ENCODE measurements at regions not wholly inside any gene's neighbourhood (a gene's known extent, or its start where the extent isn't known, plus 50 kb on each side); places are given as distances from the start of the nearest gene placed in this dataset.
"Not testable (repeated sequence)": the region's sequence is repeated elsewhere in the genome, so short reads cannot be mapped to it uniquely, and the experiment has no call there.

- no peak overlapping the region for H3K9ac ChIP-seq (ENCODE audit: low read depth, low read length)
- no peaks in the 10 kb centered on the region for H3K4me1 ChIP-seq (ENCODE audit: control insufficient read depth, insufficient read depth, low read length)
- H3K9me3 ChIP-seq (ENCODE audit: control insufficient read depth, insufficient read depth, low read length): no peaks in the 10 kb centered on the region
- no peaks in the 10 kb centered on the region for H3K27me3 ChIP-seq (ENCODE audit: control insufficient read depth, insufficient read depth, low read length)
- no peaks in the 10 kb centered on the region for H3K36me3 ChIP-seq (ENCODE audit: control insufficient read depth, insufficient read depth, low read length)
- H3K4me3 ChIP-seq (ENCODE audit: low read depth, low read length): no peak overlapping the region
Measured at GRCh38 chr6:81623106-81623759, 129.2 kb downstream of the TENT5A start.

- Histone ChIP-seq H3K9ac (ENCODE audit: low read depth, low read length) (no peak overlapping the region), H3K9me3 (ENCODE audit: control insufficient read depth, insufficient read depth, low read length) (no peaks in the 10 kb centered on the region), H3K4me1 (ENCODE audit: control insufficient read depth, insufficient read depth, low read length) (no peaks in the 10 kb centered on the region), H3K27me3 (ENCODE audit: control insufficient read depth, insufficient read depth, low read length) (no peaks in the 10 kb centered on the region), H3K36me3 (ENCODE audit: control insufficient read depth, insufficient read depth, low read length) (no peaks in the 10 kb centered on the region), H3K4me3 (ENCODE audit: low read depth, low read length) (no peak overlapping the region)
Measured at GRCh38 chr6:81621816-81622395, 130.6 kb downstream of the TENT5A start.

DNA sequence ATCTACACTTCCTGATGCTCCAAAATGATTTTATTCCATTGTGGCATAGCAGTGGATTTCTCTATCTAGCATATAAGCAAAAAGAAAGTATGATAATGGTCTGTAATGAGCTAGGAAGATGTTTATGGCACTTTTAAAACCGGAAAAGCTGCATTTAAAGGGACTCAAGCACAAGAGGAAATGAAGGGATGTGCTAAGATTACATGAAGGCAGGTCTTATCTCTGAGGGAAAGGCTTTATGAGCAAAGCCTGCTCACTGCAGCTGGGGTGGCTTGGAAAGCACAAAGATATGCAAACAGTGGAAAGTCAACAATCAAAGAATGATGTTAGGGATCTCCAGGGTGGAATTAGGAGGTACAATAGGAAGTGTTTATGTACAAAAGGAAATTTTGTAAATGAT lies 138.2 kb downstream of the TENT5A start:
- Histone ChIP-seq H3K36me3 (ENCODE audit: control insufficient read depth, insufficient read depth, low read length) (no peaks in the 10 kb centered on the region), H3K9me3 (ENCODE audit: control insufficient read depth, insufficient read depth, low read length) (no peaks in the 10 kb centered on the region), H3K9ac (ENCODE audit: low read depth, low read length) (no peak overlapping the region), H3K27me3 (ENCODE audit: control insufficient read depth, insufficient read depth, low read length) (no peaks in the 10 kb centered on the region), H3K4me1 (ENCODE audit: control insufficient read depth, insufficient read depth, low read length) (peaks cover 5% of the 10 kb centered on the region), H3K4me3 (ENCODE audit: low read depth, low read length) (no peak overlapping the region)

DNA sequence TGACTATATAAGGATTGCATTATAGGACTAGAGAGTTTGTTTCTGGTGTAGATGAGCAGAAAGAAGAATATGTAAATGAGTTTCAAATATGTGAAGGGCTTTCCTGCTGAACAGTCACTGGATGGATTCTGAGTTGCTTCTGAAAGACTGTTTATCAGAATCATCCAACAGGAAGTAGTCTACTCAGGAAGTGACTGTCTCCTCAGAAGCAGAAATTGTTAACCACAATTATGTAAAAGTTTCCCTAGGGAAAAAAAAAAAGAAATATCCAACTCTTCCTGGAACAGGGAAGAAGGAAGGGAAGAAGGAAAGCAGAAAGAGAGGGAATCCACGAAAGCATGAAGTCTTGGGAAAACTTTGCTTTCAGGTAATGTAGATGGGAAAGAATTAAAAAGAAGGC lies 138.9 kb downstream of the TENT5A start:
- Histone ChIP-seq H3K36me3 (ENCODE audit: control insufficient read depth, insufficient read depth, low read length) (no peaks in the 10 kb centered on the region), H3K4me3 (ENCODE audit: low read depth, low read length) (no peak overlapping the region), H3K27me3 (ENCODE audit: control insufficient read depth, insufficient read depth, low read length) (no peaks in the 10 kb centered on the region), H3K4me1 (ENCODE audit: control insufficient read depth, insufficient read depth, low read length) (peaks cover 5% of the 10 kb centered on the region), H3K9ac (ENCODE audit: low read depth, low read length) (no peak overlapping the region), H3K9me3 (ENCODE audit: control insufficient read depth, insufficient read depth, low read length) (no peaks in the 10 kb centered on the region)

GRCh38 chr6:81612136-81612535 lies 140.3 kb downstream of the TENT5A start:
- Histone ChIP-seq H3K4me1 (ENCODE audit: control insufficient read depth, insufficient read depth, low read length) (peaks cover 5% of the 10 kb centered on the region), H3K36me3 (ENCODE audit: control insufficient read depth, insufficient read depth, low read length) (no peaks in the 10 kb centered on the region), H3K27me3 (ENCODE audit: control insufficient read depth, insufficient read depth, low read length) (no peaks in the 10 kb centered on the region), H3K9ac (ENCODE audit: low read depth, low read length) (no peak overlapping the region), H3K4me3 (ENCODE audit: low read depth, low read length) (no peak overlapping the region), H3K9me3 (ENCODE audit: control insufficient read depth, insufficient read depth, low read length) (no peaks in the 10 kb centered on the region)

DNA sequence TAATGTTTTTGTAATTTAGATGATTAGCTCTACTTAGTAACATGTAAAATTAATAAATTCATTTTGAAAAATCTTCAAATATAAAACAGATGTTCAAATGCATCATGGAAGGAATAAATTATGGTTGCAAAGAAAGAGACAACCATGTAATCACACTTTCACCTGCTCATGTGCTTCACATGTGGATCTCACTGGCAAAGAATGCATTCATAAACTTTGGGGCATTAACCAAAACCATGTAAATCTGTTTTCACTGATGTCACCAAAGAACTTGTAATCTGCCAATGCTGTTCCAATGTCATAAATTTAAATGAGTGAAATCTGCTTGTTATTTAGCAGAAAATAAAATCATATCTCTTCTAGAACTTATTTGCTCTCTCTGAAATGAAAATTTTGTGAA lies 142.7 kb downstream of the TENT5A start:
- H3K9me3 ChIP-seq (ENCODE audit: control insufficient read depth, insufficient read depth, low read length): no peaks in the 10 kb centered on the region
- no peaks in the 10 kb centered on the region for H3K27me3 ChIP-seq (ENCODE audit: control insufficient read depth, insufficient read depth, low read length)

GRCh38 chr6:81608776-81609175 lies 143.7 kb downstream of the TENT5A start:
- Histone ChIP-seq H3K4me1 (ENCODE audit: control insufficient read depth, insufficient read depth, low read length) (no peaks in the 10 kb centered on the region), H3K9ac (ENCODE audit: low read depth, low read length) (no peak overlapping the region), H3K36me3 (ENCODE audit: control insufficient read depth, insufficient read depth, low read length) (no peaks in the 10 kb centered on the region), H3K4me3 (ENCODE audit: low read depth, low read length) (no peak overlapping the region), H3K27me3 (ENCODE audit: control insufficient read depth, insufficient read depth, low read length) (no peaks in the 10 kb centered on the region), H3K9me3 (ENCODE audit: control insufficient read depth, insufficient read depth, low read length) (no peaks in the 10 kb centered on the region)

More for the DNA sequence above, 142.7 kb downstream of the TENT5A start:
- H3K9ac ChIP-seq (ENCODE audit: low read depth, low read length): no peak overlapping the region
- no peaks in the 10 kb centered on the region for H3K36me3 ChIP-seq (ENCODE audit: control insufficient read depth, insufficient read depth, low read length)
- H3K4me3 ChIP-seq (ENCODE audit: low read depth, low read length): no peak overlapping the region
- peaks cover 5% of the 10 kb centered on the region for H3K4me1 ChIP-seq (ENCODE audit: control insufficient read depth, insufficient read depth, low read length)

DNA sequence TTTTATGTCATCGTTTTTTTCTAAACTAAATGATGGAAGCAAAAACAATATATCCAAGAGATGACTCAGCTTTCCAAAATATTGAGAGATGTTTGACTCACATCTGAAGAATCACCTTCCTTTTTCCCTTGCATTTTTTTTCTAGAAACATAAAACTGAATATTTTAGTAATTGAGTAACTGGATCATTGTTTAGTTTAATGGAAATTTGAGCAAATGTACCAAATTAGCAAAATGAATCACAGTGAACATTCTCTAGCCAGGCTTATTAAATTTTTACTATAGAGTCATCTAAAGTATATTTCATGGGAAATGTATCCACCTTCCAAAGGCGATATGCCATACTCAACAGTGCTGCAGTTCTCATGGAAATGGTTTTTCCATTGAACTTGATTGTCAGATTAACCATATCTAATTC lies 145.5 kb downstream of the TENT5A start:
- Histone ChIP-seq H3K27me3 (ENCODE audit: control insufficient read depth, insufficient read depth, low read length) (no peaks in the 10 kb centered on the region), H3K4me3 (ENCODE audit: low read depth, low read length) (no peak overlapping the region), H3K36me3 (ENCODE audit: control insufficient read depth, insufficient read depth, low read length) (no peaks in the 10 kb centered on the region), H3K9ac (ENCODE audit: low read depth, low read length) (no peak overlapping the region), H3K4me1 (ENCODE audit: control insufficient read depth, insufficient read depth, low read length) (no peaks in the 10 kb centered on the region), H3K9me3 (ENCODE audit: control insufficient read depth, insufficient read depth, low read length) (no peaks in the 10 kb centered on the region)

DNA sequence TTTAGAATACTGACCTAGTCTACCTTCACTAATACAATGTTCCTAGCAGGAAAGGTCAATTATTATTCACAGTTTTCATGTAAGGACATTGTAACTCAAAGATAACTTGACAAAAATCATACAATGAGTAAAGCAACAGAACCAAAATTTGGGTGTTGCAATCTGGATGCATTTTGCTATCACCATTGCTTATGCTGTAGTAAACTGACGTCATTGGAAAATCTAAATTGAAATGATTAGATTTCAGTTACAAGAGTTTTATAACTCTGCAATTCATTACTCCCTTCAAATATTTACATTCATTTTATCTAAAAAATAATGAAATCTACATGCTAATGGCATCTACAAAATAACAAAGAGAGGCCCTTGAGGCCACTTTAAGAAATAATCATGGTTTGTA lies 147.0 kb downstream of the TENT5A start:
- Histone ChIP-seq H3K9me3 (ENCODE audit: control insufficient read depth, insufficient read depth, low read length) (no peaks in the 10 kb centered on the region), H3K27me3 (ENCODE audit: control insufficient read depth, insufficient read depth, low read length) (no peaks in the 10 kb centered on the region), H3K4me3 (ENCODE audit: low read depth, low read length) (no peak overlapping the region), H3K9ac (ENCODE audit: low read depth, low read length) (no peak overlapping the region), H3K4me1 (ENCODE audit: control insufficient read depth, insufficient read depth, low read length) (no peaks in the 10 kb centered on the region), H3K36me3 (ENCODE audit: control insufficient read depth, insufficient read depth, low read length) (no peaks in the 10 kb centered on the region)

GRCh38 chr6:81601918-81602317 lies 150.6 kb downstream of the TENT5A start:
- Histone ChIP-seq H3K4me1 (ENCODE audit: control insufficient read depth, insufficient read depth, low read length) (no peaks in the 10 kb centered on the region), H3K4me3 (ENCODE audit: low read depth, low read length) (no peak overlapping the region), H3K9ac (ENCODE audit: low read depth, low read length) (no peak overlapping the region), H3K9me3 (ENCODE audit: control insufficient read depth, insufficient read depth, low read length) (no peaks in the 10 kb centered on the region), H3K36me3 (ENCODE audit: control insufficient read depth, insufficient read depth, low read length) (no peaks in the 10 kb centered on the region), H3K27me3 (ENCODE audit: control insufficient read depth, insufficient read depth, low read length) (no peaks in the 10 kb centered on the region)

DNA sequence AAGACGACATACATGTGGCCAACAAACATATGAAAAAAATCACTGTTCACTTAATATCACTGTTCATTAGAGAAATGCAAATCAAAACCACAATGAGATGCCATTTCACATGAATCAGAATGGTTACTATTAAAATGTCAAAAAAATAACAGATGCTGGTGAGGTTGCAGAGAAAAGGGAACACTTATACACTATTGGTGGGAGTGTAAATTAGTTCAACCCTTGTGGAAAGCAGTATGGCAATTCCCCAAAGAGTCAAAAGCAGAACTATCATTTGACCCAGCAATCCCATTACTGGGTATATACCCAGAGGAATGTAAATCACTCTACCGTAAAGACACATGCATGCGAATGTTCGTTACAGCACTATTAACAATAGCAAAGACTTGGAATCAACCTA lies 152.0 kb downstream of the TENT5A start:
- H3K9me3 ChIP-seq (ENCODE audit: control insufficient read depth, insufficient read depth, low read length); H3K27me3 ChIP-seq (ENCODE audit: control insufficient read depth, insufficient read depth, low read length); H3K4me3 ChIP-seq (ENCODE audit: low read depth, low read length); H3K9ac ChIP-seq (ENCODE audit: low read depth, low read length); H3K36me3 ChIP-seq (ENCODE audit: control insufficient read depth, insufficient read depth, low read length); H3K4me1 ChIP-seq (ENCODE audit: control insufficient read depth, insufficient read depth, low read length): not testable (repeated sequence)

DNA sequence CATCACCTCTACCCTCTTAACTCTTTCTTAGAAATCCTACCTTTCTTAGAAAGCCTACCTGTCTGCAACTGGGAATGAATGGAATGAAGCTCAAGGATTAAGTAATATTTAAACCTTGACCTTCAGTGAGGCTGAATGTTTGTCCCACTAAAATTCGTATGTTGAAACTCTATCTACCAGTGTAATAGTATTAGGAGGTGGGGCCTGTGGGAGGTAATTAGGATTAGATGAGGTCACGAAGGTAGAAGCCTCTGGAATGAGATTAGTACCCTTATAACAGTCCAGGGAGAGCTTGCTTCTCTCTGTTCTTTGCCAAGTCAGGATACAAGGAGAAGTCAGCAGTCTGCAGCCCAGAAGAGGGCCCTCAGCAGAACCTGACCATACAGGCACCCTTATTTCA lies 158.0 kb downstream of the TENT5A start:
- Histone ChIP-seq H3K4me1 (ENCODE audit: control insufficient read depth, insufficient read depth, low read length) (no peaks in the 10 kb centered on the region), H3K9ac (ENCODE audit: low read depth, low read length) (no peak overlapping the region), H3K4me3 (ENCODE audit: low read depth, low read length) (no peak overlapping the region), H3K27me3 (ENCODE audit: control insufficient read depth, insufficient read depth, low read length) (no peaks in the 10 kb centered on the region), H3K9me3 (ENCODE audit: control insufficient read depth, insufficient read depth, low read length) (no peaks in the 10 kb centered on the region), H3K36me3 (ENCODE audit: control insufficient read depth, insufficient read depth, low read length) (no peaks in the 10 kb centered on the region)
